ENCODE measurements at regions not wholly inside any gene's neighbourhood (a gene's known extent, or its start where the extent isn't known, plus 50 kb on each side); places are given as distances from the start of the nearest gene placed in this dataset.

DNA sequence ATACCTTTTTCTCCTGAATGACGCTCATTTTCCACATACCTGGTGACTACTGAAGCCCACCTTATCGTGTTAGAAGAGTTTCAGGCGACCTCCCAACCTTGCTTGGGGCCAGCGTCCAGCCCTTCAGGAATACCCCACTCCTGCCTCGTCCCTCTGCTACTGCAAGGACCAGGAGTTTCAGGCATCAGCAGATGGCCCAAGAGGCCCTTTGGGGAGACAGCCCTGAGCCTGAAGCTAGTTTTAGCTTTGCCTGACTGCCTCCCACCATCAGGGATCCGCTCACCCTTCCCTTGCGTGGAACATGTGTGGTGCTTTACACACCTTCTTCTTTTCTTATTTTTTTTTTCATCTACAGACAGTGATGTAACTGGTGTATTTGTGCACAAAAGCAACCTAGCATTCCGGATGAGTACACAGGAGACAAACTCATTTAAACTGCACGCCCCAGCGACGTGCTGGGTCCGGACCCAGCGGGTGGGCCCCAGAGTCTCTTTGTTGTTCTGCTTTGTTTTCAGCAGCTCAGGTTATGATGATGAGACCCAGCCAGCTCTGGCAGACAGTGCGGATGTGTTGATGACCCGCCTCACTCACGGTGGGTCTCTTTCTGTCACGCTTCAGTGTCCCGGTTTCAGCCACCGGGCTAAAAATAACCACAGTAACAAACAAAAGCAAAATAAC, 242.4 kb downstream of the C16orf95 start:
- H3K27me3 ChIP-seq (ENCODE audit: control insufficient read depth in 2 of 2, insufficient read depth in 1 of 2, low read length in 1 of 2): no peaks in the 10 kb centered on the region
- no peak overlapping the region for H3K27ac ChIP-seq (ENCODE audit: low read depth in 1 of 2, low read length in 1 of 2)
- no peak overlapping the region for H3K4me3 ChIP-seq (ENCODE audit: low read length in 2 of 2)

GRCh38 chr16:87075319-87075860, 241.8 kb downstream of the C16orf95 start:
- no peaks in the 10 kb centered on the region for H3K9me3 ChIP-seq (ENCODE audit: control insufficient read depth in 2 of 2, insufficient read depth in 1 of 2, low read length in 1 of 2)
- H3K4me3 ChIP-seq (ENCODE audit: low read length in 2 of 2): no peak overlapping the region
- no peaks in the 10 kb centered on the region for H3K36me3 ChIP-seq (ENCODE audit: control insufficient read depth in 2 of 2, insufficient read depth in 2 of 2, low read length in 1 of 2)
- WGBS: 95% methylated on average over 12 of the region's 12 CpGs
- DNase-seq (ENCODE audit: low read depth in 6 of 9, low spot score in 9 of 9): no peak
- H3K27ac ChIP-seq (ENCODE audit: low read depth in 1 of 2, low read length in 1 of 2): no peak overlapping the region
- H3K27me3 ChIP-seq (ENCODE audit: control insufficient read depth in 2 of 2, insufficient read depth in 1 of 2, low read length in 1 of 2): no peaks in the 10 kb centered on the region
- H3K4me1 ChIP-seq (ENCODE audit: control insufficient read depth in 2 of 2, insufficient read depth in 2 of 2, low read length in 2 of 2): no peaks in the 10 kb centered on the region

More for the DNA sequence above, 242.4 kb downstream of the C16orf95 start:
- 92% methylated on average over 19 of the region's 19 CpGs for WGBS
- no peaks in the 10 kb centered on the region for H3K36me3 ChIP-seq (ENCODE audit: control insufficient read depth in 2 of 2, insufficient read depth in 2 of 2, low read length in 1 of 2)
- no peaks in the 10 kb centered on the region for H3K9me3 ChIP-seq (ENCODE audit: control insufficient read depth in 2 of 2, insufficient read depth in 1 of 2, low read length in 1 of 2)
- no peak for DNase-seq (ENCODE audit: low read depth in 6 of 9, low spot score in 9 of 9)
- H3K4me1 ChIP-seq (ENCODE audit: control insufficient read depth in 2 of 2, insufficient read depth in 2 of 2, low read length in 2 of 2): no peaks in the 10 kb centered on the region

DNA sequence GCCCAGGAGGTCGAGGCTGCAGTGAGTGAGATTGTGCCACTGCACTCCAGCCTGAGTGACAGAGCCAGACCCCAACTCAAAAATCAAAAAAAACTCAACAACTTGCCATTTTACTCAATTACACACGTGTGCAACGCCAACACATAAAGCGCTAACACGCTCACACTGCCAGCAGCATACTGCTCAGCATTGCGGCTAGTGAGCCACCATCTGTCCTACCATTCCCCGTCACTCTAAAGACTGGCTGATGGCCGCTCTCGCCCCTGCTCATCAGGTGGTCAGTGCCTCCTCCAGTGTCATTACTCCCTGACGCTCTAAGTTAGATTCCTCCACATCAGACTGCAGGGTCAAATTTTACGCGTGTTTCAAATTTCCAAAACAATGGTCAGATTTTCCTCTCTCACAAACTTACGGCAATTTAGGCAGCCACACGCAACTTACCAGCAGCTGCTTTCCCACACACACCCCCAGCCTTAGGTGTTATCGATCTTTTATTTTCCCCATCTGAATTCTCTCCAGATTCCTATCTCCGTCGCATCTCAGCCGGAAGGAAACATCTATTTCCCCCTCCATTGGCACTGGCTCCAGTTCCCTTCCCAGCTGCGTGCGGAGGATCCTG, 240.8 kb downstream of the C16orf95 start:
- Histone ChIP-seq H3K27ac (ENCODE audit: low read depth in 1 of 2, low read length in 1 of 2) (no peak overlapping the region), H3K4me3 (ENCODE audit: low read length in 2 of 2) (no peak overlapping the region), H3K36me3 (ENCODE audit: control insufficient read depth in 2 of 2, insufficient read depth in 2 of 2, low read length in 1 of 2) (no peaks in the 10 kb centered on the region), H3K9me3 (ENCODE audit: control insufficient read depth in 2 of 2, insufficient read depth in 1 of 2, low read length in 1 of 2) (no peaks in the 10 kb centered on the region), H3K4me1 (ENCODE audit: control insufficient read depth in 2 of 2, insufficient read depth in 2 of 2, low read length in 2 of 2) (no peaks in the 10 kb centered on the region), H3K27me3 (ENCODE audit: control insufficient read depth in 2 of 2, insufficient read depth in 1 of 2, low read length in 1 of 2) (no peaks in the 10 kb centered on the region)
- DNase-seq (ENCODE audit: low read depth in 6 of 9, low spot score in 9 of 9): no peak
- WGBS: 93% methylated on average over 20 of the region's 20 CpGs

DNA sequence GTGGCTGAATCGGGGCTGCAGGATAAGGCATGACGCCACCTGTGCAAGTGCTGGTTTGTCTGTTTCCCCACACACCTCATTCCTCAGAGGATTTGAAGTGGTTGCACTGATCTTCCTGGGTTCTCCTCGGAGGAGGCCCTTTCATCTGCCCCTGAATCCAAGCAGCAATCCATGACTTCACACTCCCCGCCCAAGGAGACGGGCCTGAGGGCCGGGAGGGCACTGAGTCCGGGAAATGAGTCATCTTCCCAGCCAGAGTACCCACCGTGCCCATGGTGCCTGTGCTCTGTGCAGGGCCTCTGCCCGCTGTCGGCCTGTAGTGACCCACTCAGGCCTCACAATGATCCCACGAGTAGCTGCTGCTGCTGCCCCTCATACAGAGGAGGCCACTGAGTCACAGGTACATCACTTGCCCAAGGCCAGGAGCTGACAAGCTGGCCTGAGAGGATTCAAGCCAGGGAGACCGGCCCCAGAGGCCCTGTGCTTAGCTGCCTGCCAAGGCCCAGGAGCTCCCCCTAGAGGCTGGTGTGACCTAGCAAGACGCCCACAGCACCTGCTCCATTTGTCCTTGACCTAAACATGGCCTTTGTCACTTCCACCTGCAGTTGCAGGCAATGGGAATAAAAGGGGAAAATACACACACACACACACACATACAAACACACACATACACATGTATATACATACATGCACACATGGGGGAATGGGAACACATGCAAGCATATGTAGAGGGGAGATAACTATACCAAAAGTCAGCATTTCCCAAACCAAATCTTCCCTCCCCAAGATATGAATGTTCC, 240.0 kb downstream of the C16orf95 start:
- no peak overlapping the region for H3K27ac ChIP-seq (ENCODE audit: low read depth in 1 of 2, low read length in 1 of 2)
- peak in 7 of 9 donors; percentile 8 to 61 (median 33) for DNase-seq (ENCODE audit: low read depth in 6 of 9, low spot score in 9 of 9)
- WGBS: 76% methylated on average over 13 of the region's 13 CpGs

GRCh38 chr16:87077750-87078127, 239.5 kb downstream of the C16orf95 start:
- no peak overlapping the region for H3K4me3 ChIP-seq (ENCODE audit: low read length in 2 of 2)
- H3K27ac ChIP-seq (ENCODE audit: low read depth in 1 of 2, low read length in 1 of 2): no peak overlapping the region
- H3K9me3 ChIP-seq (ENCODE audit: control insufficient read depth in 2 of 2, insufficient read depth in 1 of 2, low read length in 1 of 2): peaks cover 0 to 5% of the 10 kb centered on the region in 2 donors
- no peaks in the 10 kb centered on the region for H3K27me3 ChIP-seq (ENCODE audit: control insufficient read depth in 2 of 2, insufficient read depth in 1 of 2, low read length in 1 of 2)
- WGBS: 90% methylated on average over 5 of the region's 5 CpGs
- no peaks in the 10 kb centered on the region for H3K4me1 ChIP-seq (ENCODE audit: control insufficient read depth in 2 of 2, insufficient read depth in 2 of 2, low read length in 2 of 2)
- H3K36me3 ChIP-seq (ENCODE audit: control insufficient read depth in 2 of 2, insufficient read depth in 2 of 2, low read length in 1 of 2): no peaks in the 10 kb centered on the region
- no peak for DNase-seq (ENCODE audit: low read depth in 6 of 9, low spot score in 9 of 9)

More for the DNA sequence above, 240.0 kb downstream of the C16orf95 start:
- H3K36me3 ChIP-seq (ENCODE audit: control insufficient read depth in 2 of 2, insufficient read depth in 2 of 2, low read length in 1 of 2): no peaks in the 10 kb centered on the region
- no peaks in the 10 kb centered on the region for H3K4me1 ChIP-seq (ENCODE audit: control insufficient read depth in 2 of 2, insufficient read depth in 2 of 2, low read length in 2 of 2)
- peaks cover 0 to 4% of the 10 kb centered on the region in 2 donors for H3K9me3 ChIP-seq (ENCODE audit: control insufficient read depth in 2 of 2, insufficient read depth in 1 of 2, low read length in 1 of 2)
- H3K4me3 ChIP-seq (ENCODE audit: low read length in 2 of 2): no peak overlapping the region
- no peaks in the 10 kb centered on the region for H3K27me3 ChIP-seq (ENCODE audit: control insufficient read depth in 2 of 2, insufficient read depth in 1 of 2, low read length in 1 of 2)

DNA sequence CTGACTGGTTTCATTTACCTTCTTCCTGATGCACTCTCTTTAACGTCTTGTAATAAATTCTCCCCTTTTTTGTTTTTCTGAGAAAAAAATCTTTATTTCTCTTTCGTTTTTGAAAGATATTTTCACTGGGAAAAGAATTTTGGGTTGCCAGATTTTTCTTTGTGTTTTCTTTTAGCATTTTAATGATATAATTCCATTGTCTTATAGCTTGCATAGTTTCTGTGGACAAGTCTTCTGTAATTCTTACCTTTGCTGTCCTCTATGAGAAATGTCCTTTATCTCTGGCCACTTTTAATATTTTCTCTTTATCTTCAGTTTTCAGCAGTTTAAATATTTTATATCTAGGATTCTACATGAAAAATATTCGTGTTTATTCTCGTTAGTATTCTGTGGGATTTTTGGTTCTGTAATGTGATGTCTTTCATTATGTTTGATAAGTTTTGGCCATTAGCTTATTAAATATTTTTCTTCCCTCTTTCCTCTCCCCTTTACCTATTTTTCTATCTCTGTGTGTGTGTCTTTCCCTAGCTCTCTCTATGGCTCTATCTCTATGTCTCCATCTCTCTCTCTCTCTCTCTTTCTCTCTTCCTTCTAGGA, 236.5 kb downstream of the C16orf95 start:
- Histone ChIP-seq H3K27ac (ENCODE audit: low read depth in 1 of 2, low read length in 1 of 2) (no peak overlapping the region), H3K27me3 (ENCODE audit: control insufficient read depth in 2 of 2, insufficient read depth in 1 of 2, low read length in 1 of 2) (no peaks in the 10 kb centered on the region), H3K4me1 (ENCODE audit: control insufficient read depth in 2 of 2, insufficient read depth in 2 of 2, low read length in 2 of 2) (no peaks in the 10 kb centered on the region), H3K9me3 (ENCODE audit: control insufficient read depth in 2 of 2, insufficient read depth in 1 of 2, low read length in 1 of 2) (peaks cover 0 to 5% of the 10 kb centered on the region in 2 donors), H3K36me3 (ENCODE audit: control insufficient read depth in 2 of 2, insufficient read depth in 2 of 2, low read length in 1 of 2) (no peaks in the 10 kb centered on the region), H3K4me3 (ENCODE audit: low read length in 2 of 2) (no peak overlapping the region)
- WGBS: 88% methylated on average over 4 of the region's 4 CpGs
- DNase-seq (ENCODE audit: low read depth in 6 of 9, low spot score in 9 of 9): no peak

DNA sequence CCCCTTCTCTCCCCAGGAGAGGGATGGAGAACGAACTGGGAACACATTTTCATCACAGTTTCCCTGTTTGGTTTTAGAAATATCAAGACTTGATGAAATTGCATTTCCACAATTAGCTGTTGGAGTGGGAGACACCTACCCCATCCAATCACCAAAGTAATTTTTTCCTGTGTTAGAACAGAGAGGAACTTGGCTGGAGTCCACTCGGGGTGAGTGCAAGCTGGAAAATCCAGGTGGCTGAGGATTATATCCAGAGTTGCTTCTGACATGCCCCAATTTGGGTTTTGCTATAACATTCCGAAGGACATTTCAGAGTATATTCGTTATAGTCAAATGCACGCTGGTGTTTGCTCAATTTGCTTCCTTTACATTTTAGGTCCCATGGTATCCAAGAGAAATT, 231.8 kb downstream of the C16orf95 start:
- H3K9me3 ChIP-seq (ENCODE audit: control insufficient read depth in 2 of 2, insufficient read depth in 1 of 2, low read length in 1 of 2): peaks cover 0 to 5% of the 10 kb centered on the region in 2 donors
- H3K4me1 ChIP-seq (ENCODE audit: control insufficient read depth in 2 of 2, insufficient read depth in 2 of 2, low read length in 2 of 2): no peaks in the 10 kb centered on the region
- no peak for DNase-seq (ENCODE audit: low read depth in 6 of 9, low spot score in 9 of 9)
- no peaks in the 10 kb centered on the region for H3K36me3 ChIP-seq (ENCODE audit: control insufficient read depth in 2 of 2, insufficient read depth in 2 of 2, low read length in 1 of 2)
- no peaks in the 10 kb centered on the region for H3K27me3 ChIP-seq (ENCODE audit: control insufficient read depth in 2 of 2, insufficient read depth in 1 of 2, low read length in 1 of 2)
- 88% methylated on average over 5 of the region's 5 CpGs for WGBS
- H3K27ac ChIP-seq (ENCODE audit: low read depth in 1 of 2, low read length in 1 of 2): no peak overlapping the region
- no peak overlapping the region for H3K4me3 ChIP-seq (ENCODE audit: low read length in 2 of 2)

- Histone ChIP-seq H3K4me1 (ENCODE audit: control insufficient read depth in 2 of 2, insufficient read depth in 2 of 2, low read length in 2 of 2) (no peaks in the 10 kb centered on the region), H3K4me3 (ENCODE audit: low read length in 2 of 2) (no peak overlapping the region), H3K36me3 (ENCODE audit: control insufficient read depth in 2 of 2, insufficient read depth in 2 of 2, low read length in 1 of 2) (no peaks in the 10 kb centered on the region), H3K27me3 (ENCODE audit: control insufficient read depth in 2 of 2, insufficient read depth in 1 of 2, low read length in 1 of 2) (no peaks in the 10 kb centered on the region), H3K27ac (ENCODE audit: low read depth in 1 of 2, low read length in 1 of 2) (no peak overlapping the region), H3K9me3 (ENCODE audit: control insufficient read depth in 2 of 2, insufficient read depth in 1 of 2, low read length in 1 of 2) (peaks cover 0 to 5% of the 10 kb centered on the region in 2 donors)
- WGBS: 96% methylated on average over 4 of the region's 4 CpGs
- no peak for DNase-seq (ENCODE audit: low read depth in 6 of 9, low spot score in 9 of 9)
These were observed 231.0 kb downstream of the C16orf95 start for GRCh38 chr16:87086156-87086555.

Measured in thymus (tissue), 11 donors.